ENCODE measurements at regions not wholly inside any gene's neighbourhood (a gene's known extent, or its start where the extent isn't known, plus 50 kb on each side); places are given as distances from the start of the nearest gene placed in this dataset.

DNA sequence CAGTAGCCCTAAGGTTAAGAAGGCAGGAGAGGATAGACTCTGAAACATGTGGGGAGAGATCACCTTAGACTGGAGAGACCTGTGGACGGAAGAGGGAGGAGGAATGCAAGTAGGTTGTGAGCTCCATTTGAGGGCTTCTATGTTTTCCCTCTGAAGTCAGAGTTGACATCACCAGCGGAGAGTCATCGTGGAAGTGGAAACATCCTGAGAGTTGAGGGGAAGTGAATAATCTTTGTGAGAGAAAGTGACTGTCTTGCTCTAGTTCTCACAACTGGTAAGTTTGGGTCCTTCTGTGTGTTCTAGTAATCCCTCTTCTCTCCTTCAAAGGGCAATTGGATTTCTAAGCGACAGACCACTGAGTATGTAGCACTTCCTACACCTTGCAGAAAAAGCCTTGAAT lies 103.6 kb upstream of the CCND2 start:
- TF ChIP-seq, protein P1, sequence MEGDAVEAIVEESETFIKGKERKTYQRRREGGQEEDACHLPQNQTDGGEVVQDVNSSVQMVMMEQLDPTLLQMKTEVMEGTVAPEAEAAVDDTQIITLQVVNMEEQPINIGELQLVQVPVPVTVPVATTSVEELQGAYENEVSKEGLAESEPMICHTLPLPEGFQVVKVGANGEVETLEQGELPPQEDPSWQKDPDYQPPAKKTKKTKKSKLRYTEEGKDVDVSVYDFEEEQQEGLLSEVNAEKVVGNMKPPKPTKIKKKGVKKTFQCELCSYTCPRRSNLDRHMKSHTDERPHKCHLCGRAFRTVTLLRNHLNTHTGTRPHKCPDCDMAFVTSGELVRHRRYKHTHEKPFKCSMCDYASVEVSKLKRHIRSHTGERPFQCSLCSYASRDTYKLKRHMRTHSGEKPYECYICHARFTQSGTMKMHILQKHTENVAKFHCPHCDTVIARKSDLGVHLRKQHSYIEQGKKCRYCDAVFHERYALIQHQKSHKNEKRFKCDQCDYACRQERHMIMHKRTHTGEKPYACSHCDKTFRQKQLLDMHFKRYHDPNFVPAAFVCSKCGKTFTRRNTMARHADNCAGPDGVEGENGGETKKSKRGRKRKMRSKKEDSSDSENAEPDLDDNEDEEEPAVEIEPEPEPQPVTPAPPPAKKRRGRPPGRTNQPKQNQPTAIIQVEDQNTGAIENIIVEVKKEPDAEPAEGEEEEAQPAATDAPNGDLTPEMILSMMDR (IDR thresholded peaks at IDR 0.05; ENCODE audit: low read depth, low read length, poor library complexity, severe bottlenecking), result no peak
- no peak for TF ChIP-seq EZH2phosphoT487 (IDR thresholded peaks at IDR 0.05; ENCODE audit: borderline replicate concordance, low read length)

Measured in DOHH2 (cell line).